LNCAP (cell line): ENCODE measurements at regions not wholly inside any gene's neighbourhood (a gene's known extent, or its start where the extent isn't known, plus 50 kb on each side); places are given as distances from the start of the nearest gene placed in this dataset.

Source experiments
- TF ChIP-seq, protein P1 (sequence below): fragments of 450-650 bp; IDR thresholded peaks from 2 replicates; pipeline ENCODE4 v1.5.1; 2017; ENCODE audit warnings: mild to moderate bottlenecking

DNA sequence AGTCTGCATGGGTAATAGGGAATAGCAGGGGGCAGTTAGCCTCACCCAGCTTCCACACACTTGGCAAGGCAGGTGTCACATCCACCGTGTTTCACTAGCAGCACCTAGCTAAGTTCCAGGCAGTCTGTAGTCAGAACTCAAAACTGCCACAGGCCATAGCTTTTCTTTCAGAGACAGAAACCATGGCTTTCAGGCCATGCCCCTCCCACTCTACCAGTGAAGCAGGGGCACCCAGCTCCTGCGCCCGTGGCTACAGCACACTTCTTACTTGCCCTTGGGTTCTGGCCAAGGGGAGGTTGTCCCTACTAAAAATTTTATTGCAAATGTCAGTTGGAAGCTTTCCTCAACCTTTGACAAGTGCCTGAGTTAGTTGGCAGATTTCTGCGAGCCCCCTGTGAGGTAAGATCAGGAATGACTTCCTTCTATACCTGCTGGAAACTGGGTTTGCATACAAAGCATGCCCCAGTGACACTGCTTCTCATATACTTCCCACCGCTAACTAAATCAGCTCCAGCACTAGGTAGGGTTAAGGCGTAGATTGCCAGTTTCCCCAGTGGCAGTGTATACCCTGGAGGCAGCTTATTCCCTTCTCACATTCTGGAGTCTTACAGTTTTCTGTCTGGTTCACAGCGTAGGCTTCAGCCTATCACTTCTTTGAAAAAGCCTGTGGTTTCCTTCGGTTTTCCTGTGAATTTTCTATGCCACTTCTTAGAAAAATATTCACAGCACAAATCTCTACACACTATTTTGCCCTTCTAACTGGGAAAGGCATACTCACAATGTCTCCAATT lies 139.0 kb upstream of the LUZP2 start:
- TF ChIP-seq, protein P1, sequence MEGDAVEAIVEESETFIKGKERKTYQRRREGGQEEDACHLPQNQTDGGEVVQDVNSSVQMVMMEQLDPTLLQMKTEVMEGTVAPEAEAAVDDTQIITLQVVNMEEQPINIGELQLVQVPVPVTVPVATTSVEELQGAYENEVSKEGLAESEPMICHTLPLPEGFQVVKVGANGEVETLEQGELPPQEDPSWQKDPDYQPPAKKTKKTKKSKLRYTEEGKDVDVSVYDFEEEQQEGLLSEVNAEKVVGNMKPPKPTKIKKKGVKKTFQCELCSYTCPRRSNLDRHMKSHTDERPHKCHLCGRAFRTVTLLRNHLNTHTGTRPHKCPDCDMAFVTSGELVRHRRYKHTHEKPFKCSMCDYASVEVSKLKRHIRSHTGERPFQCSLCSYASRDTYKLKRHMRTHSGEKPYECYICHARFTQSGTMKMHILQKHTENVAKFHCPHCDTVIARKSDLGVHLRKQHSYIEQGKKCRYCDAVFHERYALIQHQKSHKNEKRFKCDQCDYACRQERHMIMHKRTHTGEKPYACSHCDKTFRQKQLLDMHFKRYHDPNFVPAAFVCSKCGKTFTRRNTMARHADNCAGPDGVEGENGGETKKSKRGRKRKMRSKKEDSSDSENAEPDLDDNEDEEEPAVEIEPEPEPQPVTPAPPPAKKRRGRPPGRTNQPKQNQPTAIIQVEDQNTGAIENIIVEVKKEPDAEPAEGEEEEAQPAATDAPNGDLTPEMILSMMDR, result no peak

DNA sequence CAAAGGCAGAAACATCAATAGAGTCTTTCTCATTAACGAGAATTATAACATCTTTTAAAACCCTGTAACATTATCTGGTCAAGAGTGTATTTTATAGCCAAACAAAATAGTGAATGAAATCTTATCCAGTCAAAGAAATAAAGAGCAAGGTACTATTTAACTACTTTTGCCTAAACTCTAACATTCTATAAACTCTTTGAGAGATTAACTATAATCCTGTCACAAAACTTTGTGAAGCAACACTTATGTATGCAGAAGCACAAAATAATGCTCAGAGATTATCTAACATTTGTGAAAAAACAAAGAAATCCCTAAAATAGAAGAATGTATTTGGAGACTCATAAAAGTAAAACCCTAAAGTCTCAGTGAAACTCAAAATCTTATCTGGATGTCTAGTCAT lies 124.4 kb upstream of the LUZP2 start:
- TF ChIP-seq, protein P1, result no peak

DNA sequence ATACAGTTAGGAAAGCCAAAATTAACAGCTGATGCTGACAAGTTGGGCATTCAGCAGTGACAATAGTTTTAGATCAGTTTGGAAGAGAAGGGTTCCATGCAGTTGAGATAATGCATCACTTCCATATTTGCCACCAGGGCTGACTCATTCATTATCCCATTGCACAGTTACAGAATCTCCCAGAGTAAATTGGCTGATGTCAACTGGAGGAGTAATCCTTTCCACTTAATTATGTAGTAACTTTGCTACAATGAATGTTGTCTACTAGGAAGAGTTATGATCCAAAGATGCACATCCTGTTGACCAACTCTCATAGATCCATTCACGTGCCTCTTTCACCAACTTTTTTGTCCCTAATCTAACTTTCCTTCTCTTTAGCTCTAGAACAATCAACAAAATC lies 123.3 kb upstream of the LUZP2 start:
- TF ChIP-seq, protein P1, result no peak

DNA sequence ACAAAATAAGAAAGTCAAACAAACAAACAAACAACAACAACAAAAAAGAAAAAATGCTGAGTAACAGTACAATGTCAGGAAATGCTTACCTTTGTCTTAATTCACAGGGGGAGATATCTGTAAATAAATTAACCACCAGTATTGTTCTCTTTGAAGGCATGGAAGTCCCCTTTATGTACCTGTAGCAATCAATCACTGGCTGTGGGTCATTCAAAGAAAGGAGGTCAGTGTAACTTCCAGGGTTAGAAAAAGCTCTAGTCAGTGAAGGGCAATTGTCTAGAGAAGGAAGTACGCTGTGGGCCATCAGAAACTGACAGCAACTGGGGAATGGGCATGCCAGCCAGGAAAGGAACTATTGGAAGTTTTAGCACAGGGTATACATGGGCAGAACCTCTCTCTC lies 121.5 kb upstream of the LUZP2 start:
- TF ChIP-seq, protein P1, result no peak

DNA sequence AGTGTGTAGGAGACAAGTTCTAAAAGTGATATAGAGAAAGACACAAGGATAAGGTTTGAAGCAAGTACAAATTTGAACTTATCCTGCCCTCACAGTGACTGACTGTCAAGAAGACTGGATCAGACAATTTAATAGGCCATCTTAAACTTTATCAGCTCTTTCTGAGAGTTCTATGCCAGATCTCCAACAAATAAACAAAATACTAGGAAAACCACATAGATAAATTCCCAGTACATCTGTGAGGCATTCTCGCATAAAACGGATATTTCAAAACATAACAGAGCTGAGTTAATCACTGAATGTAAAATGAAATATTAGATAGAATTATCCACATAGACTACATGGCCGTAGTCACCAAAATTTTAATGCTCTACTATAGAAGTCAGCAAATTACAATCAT lies 120.9 kb upstream of the LUZP2 start:
- TF ChIP-seq, protein P1, result no peak

DNA sequence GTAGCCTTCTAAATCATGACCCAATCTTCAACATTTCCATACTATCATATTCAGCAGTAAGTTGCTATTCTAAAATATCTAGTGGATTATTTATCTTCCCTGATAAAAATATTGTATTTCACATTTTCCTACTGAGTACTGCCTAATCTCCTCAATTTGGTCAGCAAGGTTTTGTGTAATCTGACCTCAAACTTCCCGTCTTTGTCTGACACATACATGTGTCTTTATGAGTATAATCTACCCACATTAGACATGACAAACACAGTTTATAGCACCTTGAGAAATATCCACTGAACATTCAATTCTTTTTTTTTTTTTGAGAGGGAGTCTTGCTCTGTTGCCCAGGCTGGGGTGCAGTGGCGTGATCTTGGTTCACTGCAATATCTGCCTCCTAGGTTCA lies 113.7 kb upstream of the LUZP2 start:
- TF ChIP-seq, protein P1, result no peak

DNA sequence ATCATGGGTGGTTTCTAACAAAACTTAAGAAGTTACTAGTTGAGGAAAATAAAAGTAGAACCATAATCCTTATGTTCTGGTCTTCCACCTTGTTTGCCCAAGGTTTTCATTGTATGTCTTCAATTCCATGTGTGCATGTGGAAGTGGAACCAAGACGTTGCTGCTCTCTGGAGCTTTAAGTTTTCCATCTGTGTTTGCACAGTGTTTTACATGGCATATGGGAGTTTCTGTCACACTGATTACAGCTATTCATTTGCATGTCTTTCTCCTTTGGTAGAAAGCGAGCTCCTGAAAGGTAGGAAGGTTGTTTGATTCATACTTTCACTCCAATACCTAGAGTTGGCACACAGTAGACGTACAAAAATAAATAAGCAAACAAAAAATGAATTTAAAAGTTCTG lies 112.6 kb upstream of the LUZP2 start:
- TF ChIP-seq, protein P1, result no peak
